ENCODE measurements at regions not wholly inside any gene's neighbourhood (a gene's known extent, or its start where the extent isn't known, plus 50 kb on each side); places are given as distances from the start of the nearest gene placed in this dataset.

GRCh38 chr15:38893925-38894242 lies 329.3 kb upstream of the RASGRP1 start:
- no peak for ATAC-seq

DNA sequence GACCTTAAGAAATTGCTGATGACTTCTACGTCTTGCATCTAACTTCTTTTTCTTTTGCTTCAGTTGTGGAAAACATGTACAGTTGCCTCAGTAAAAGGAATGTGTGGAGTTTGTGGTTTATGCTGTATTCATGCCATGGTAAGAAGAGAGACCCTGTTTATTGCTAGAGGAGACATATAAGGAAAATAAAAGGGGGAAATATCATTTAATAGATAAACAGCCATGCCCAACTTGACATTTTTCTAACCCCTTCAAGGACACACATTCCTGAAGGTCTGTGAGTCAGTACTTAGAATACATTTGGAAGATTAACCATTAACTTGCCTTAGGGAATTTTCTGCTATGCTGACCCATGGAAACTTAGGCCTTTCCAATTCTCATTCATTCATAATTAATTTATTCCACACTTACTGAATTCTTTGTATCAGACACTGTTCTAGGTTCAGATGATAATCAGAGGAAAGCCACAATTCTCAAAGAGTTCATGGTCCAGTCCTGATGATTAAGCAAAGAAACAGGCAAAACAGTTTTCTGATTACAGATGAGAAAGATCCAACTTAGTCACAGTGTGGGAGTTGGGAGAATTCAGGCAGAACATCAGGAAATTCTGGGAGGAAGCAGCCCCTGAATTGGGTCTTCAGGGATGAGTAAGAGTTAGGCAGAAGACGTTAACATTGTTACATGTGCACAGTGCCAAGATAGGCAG lies 329.8 kb upstream of the RASGRP1 start:
- no peak for ATAC-seq

GRCh38 chr15:38895326-38896255 lies 331.0 kb upstream of the RASGRP1 start:
- ATAC-seq: no peak

GRCh38 chr15:38896647-38897046 lies 332.0 kb upstream of the RASGRP1 start:
- no peak for ATAC-seq

- no peak for ATAC-seq
Observed at GRCh38 chr15:38897551-38897950, 332.9 kb upstream of the RASGRP1 start.

DNA sequence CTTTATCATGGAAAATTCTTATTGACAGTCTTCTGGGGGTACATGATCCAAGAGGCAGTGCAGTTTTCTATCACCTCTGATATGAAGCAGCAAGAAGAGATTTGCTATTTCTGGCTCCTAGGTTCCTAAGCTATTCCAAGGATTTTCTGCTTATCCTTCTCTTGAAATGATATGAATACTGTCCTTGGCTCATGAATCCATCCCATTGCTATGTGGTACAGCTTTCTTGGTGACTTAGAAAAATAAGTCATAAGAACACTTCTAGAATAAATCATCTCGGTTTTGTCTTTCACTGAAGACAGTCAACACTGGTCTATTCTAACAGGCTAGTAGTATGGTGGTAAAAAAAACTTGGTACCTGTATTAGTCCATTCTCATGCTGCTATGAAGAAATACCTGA lies 333.6 kb upstream of the RASGRP1 start:
- ATAC-seq: no peak

DNA sequence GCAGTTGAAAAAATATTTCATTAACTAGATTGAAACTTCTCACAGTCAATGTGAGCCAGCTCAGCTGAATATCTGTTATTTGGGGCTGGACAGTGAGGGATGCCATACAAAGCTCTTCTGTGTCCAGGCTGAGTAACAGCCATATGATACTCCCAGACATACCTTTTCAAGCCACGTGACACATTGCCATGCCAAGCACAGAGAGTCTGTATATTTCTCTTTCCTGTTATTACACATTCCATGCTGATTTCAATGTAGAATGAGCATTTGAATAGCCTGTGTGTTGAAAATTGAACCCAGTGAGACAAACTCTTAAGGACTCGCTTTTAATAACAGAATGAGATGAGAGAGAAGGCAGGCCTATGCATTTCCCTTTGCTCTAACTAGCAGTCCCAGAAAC lies 334.7 kb upstream of the RASGRP1 start:
- no peak for ATAC-seq

DNA sequence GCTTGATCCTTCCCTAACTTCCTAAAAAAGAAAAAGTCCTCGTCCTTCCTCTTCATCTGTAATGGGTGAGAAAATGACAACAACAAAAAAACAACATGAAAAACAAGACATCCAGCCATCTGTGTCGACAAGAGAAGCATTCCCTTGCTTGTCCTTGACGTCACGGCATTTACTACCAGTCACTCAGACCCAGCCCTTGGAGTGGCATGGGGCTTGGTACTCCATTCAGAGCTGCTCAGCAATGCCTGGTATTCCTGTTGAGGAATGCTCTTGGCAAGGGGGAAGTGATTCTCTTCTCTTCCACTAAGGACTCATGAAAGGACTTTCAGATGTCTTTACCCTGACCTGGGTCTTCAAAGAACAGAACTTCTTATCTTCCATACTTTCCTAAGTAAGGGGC lies 339.7 kb upstream of the RASGRP1 start:
- ATAC-seq: no peak

- ATAC-seq: no peak
Observed at GRCh38 chr15:38905632-38906031, 341.0 kb upstream of the RASGRP1 start.

DNA sequence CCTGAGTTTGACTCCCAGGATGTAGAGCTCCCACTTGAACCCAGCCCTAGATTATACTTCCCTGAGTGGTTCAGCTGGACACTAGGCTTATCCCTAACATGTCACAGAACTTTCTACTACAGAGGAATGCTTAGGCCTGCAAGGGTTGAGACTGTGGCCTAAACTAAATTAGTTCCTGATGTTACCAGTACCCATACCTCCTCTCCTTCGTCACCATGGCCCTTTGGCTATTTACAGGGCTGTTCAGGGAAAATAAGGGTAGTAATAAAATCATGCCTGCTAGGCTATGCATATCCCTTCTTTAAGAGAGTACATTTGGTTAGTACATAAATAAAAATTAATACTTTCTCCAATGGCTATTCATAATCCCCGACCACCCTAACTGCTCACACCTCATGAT lies 356.4 kb upstream of the RASGRP1 start:
- ATAC-seq: no peak

DNA sequence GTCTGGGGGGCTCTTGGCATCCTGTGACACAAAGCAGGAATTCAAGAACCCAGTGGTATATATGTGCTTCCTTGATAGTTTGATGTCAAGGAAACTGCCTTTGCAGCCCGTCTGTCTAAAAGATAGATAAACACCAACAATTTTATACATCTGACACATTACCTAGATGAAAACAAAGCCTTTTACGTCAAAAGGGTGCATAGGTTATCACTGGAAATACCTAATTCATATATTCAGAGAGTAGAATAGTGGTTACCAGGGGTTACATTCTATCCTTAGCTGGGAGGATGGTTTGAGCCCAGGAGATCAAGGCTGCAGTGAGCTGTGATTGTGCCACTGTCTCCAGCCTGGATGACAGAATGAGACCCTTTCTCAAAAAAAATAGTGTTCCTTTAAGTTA lies 356.9 kb upstream of the RASGRP1 start:
- no peak for ATAC-seq

- no peak for ATAC-seq
Observed at GRCh38 chr15:38928431-38928830, 363.8 kb upstream of the RASGRP1 start.

DNA sequence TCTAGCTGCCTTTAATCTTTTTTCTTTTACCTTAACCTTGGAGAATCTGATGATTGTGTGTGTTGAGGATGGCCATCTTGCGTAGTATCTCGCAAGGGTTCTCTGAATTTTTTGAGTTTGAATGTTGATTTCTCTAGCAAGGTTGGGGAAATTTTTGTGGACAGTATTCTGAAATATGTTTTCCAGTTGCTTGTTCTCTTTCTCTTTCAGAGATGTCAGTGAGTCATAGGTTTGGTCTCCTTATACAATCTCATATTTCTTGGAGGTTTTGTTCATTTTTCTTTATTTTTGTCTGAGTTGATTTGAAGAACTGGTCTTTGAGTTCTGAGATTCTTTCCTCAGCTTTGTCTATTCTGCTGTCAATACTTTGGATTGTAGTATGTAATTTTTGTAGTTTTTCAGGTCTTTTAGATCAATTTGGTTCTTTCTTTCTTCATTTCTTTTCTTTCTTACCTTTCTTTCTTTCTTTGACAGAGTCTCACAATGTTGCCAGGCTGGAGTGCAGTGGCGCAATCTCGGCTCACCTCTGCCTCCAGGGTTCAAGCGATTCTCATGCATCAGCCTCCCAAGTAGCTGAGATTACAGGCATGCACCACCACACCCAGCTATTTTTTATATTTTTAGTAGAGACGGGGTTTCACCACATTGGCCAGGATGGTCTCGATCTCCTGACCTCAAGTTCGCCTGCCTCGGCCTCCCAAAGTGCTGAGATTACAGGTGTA lies 366.4 kb upstream of the RASGRP1 start:
- no peak for ATAC-seq

GRCh38 chr15:38941399-38941953 lies 376.9 kb upstream of the RASGRP1 start:
- ATAC-seq: no peak

GRCh38 chr15:38944536-38944935 lies 379.9 kb upstream of the RASGRP1 start:
- ATAC-seq: no peak

DNA sequence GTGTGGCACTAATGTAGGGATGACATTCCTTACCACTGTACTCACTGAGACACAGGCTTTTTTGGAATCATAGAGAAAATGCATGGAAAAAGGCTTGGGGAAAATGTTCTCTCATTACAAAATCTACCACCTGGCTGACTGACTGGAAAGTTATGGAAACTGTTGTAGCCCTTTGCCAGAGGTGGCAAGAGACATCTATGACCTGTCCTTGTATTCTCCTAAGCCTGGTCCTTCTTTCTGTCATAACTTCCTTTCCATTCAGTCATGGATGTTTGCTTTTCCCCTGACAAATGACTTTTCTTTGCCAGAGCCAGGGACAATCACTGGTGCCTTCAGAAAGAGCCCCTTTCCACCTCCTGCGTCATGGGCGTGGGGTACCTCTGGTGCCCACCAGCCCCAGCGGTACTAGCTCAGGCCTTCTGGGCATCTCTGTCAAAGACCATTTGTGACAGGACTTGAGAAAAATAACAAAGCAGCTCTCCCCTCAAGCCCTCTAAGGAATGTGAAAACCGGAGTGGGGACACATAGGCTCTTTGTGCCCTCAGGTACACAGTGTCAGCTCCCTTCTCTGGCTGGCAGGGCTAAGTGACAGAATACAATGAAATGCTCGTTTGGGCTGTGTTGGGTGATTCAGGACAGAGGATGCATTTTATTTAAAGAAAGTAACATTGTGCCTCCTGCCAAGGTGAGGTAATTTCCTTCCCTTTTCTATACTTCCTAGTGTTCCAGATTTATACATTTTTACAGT lies 381.1 kb upstream of the RASGRP1 start:
- no peak for ATAC-seq

DNA sequence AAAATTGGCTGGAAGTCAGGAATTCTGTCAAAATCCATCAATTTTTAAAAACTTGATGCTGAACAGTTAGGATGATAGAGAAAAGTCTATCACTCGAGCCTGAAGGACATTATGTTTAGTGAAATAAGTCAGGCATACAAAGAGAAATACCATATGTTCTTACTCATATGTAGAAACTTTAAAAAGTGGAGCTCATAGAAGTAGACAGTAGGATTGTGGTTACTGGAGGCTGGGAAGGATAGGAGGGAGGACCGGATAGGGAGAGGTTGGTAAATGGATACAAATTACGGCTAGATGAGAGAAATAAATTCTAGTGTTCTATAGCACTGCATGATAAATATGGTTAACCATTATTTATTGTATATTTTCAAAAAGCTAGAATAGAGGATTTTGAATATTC lies 389.5 kb upstream of the RASGRP1 start:
- no peak for ATAC-seq

DNA sequence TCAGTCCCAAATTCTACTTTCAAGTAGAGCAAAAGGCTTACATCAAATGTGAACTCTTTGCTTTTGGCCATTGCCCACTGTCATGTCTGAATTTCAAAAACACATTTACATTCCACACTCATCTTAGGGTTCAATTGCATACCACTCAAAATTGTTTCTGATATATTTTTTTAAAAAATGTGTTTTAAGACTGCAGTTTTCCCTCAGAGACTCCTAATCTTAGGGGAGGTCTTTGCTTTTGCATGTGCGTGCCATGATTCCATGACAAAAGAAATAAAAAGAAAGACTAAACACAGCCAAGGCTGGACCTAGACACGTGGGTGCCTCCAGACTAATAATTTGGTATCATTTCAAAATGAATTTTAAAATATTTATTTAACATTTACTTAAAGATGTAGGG lies 396.8 kb upstream of the RASGRP1 start:
- no peak for ATAC-seq

DNA sequence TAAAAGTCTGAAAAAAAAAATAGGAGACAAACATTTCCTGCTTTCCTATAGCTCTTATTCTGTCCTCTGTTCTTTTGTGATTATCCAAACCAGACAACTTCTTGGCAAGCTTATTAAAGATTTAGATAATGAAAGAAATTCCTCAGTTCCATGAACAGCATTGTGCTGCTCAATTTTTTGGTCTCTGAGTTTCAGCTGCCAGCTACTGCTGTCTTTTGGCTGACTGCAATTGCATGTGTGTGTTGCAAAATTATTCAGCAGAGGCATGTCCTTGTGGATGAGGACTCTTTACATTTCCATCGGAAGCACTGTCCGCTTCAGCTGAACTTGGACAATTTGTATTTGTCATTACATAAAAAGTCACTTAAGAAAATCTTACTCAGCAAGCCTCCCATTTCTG lies 397.3 kb upstream of the RASGRP1 start:
- no peak for ATAC-seq

DNA sequence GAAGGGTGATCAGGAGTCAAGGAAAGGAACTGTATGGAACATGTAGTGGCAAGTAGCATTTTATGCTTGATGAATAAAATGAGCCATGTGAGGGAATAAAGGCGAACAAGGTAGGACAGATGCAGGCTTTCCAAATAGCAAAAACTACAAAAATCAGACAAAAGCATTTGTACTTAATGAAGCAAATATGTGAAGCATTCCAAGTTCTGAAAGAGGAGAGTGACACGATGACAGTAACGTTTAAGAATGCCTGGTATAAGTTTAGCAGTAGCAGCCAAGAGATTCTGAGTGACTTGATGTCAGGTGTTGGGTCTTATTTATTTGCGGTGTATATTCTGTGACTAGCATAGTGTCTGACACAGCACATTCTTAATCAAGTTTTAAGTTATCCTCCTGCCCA lies 408.2 kb upstream of the RASGRP1 start:
- no peak for ATAC-seq

DNA sequence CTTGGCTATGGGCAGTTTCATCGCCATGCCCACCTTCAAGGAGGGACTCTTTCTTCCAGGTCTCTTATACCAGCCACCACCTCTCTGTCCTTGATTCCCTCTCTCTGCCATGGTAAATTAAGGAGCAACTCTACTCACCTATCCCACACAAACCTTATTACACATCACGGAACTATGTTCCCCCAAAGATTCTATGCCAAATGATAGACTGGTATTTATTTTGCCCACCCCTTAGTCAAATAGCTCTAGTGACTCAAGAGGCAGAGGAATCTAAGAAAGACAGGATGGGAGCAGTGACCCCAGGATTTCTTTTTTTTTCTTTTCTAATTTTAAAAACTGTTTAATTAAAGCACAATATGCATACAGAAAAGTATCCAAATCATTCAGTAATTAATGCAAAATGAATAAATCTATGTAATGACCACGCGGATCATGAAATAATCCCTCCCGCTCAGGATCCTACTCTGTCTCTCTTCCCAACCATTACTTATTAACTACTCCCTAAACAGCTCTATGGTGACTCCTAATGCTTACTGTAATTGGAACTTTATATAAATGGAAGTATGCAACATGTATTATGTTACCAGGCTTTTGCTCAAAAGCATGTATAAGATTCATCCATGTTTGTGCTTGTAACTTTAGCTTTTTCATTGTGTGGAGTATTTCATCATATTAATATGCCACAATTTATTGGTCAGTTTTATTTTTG lies 410.8 kb upstream of the RASGRP1 start:
- no peak for ATAC-seq

GRCh38 chr15:38991126-38991525 lies 426.5 kb upstream of the RASGRP1 start:
- ATAC-seq: no peak

All from activated CD4-positive, CD25-positive, alpha-beta regulatory T cell treated with anti-CD3 and anti-CD28 coated beads, Interleukin-2, amount 50 U/mL, for 24 hours (primary cell).